Activated effector memory CD4-positive, alpha-beta T cell treated with anti-CD3 and anti-CD28 coated beads, Interleukin-2, amount 50 U/mL, for 16 hours (primary cell): ENCODE measurements at regions not wholly inside any gene's neighbourhood (a gene's known extent, or its start where the extent isn't known, plus 50 kb on each side); places are given as distances from the start of the nearest gene placed in this dataset.
"Not testable (repeated sequence)": the region's sequence is repeated elsewhere in the genome, so short reads cannot be mapped to it uniquely, and the experiment has no call there.

ENCODE experiments used
- DNase-seq: peaks from one replicate; pipeline ENCODE4 v3.0.0-alpha.2; 2020

DNA sequence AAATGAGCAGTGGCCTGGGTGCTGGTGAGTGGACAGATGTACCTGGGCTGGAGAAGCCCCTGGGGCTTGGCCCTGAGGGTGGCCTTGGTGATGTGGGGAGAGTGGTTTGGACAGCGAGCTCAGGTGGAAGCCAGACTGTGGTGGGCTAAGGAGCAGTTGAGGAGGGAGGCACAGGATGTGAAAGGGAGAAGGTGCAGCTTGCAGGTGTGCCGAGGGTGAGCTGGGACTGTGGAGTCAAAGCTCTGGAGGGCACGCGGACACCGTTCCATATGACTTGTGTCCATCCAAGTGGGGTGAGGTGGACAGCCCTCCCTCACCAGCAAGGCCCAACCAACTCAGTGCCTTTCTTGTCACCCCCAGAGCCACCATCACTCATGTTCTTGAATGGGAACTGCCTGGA, 170.8 kb upstream of the ZNF267 start:
- DNase-seq, result no peak

- DNase-seq, result no peak
Measured at GRCh38 chr16:31703526-31704128, 170.0 kb upstream of the ZNF267 start.

- DNase-seq, result no peak
Measured at GRCh38 chr16:31704138-31704537, 169.5 kb upstream of the ZNF267 start.

GRCh38 chr16:31705371-31705770, 168.2 kb upstream of the ZNF267 start:
- no peak for DNase-seq

- DNase-seq, result no peak
Measured at GRCh38 chr16:31706318-31706717, 167.3 kb upstream of the ZNF267 start.

DNA sequence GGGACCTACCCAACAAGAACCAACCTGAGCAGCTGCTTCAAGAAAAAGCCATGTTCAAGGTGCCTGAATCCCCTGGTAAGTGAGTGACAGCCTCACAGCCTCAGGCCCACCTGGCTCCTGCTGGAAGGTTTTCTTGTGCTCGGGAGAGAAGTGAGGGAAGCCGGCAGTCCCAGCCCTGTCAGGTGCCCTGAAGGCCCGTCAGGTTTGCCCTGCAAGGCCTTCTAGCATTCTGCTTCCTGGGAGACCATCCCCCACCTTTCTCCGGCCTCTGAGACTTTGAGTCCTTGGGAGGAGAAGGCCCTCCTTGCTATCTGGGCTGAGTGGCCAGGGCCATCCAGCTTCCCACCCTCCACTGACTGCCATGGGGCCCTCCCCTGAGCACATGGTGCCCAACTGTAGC, 166.7 kb upstream of the ZNF267 start:
- DNase-seq, result no peak

DNA sequence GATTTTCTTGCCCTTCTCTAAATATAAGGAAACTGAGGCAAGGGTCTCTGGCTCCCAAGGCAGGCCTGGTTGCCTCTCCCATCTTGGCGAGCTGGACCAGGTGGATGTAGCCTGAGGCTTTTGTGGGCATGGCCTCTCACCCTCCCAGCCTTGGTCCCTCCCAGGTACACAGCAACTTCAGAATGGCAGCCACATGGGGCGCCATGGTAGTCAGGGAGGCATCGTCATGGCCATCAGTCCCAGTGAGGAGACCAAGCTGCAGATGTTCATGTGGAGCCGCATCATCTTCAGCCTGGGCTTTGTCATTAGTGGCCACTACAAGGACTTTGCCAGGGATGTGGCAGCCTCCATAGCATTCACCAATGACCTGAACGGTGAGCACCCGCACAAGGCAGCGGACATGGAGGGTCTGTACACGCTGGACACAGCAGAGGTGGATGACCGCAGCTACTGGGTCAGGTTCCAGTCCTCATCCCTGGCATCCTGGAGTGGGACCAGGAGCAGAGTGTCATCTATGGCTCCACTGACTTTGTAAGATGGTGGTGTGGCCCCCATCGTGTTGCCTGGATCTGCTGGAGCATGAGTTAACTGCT, 165.8 kb upstream of the ZNF267 start:
- no peak for DNase-seq

DNA sequence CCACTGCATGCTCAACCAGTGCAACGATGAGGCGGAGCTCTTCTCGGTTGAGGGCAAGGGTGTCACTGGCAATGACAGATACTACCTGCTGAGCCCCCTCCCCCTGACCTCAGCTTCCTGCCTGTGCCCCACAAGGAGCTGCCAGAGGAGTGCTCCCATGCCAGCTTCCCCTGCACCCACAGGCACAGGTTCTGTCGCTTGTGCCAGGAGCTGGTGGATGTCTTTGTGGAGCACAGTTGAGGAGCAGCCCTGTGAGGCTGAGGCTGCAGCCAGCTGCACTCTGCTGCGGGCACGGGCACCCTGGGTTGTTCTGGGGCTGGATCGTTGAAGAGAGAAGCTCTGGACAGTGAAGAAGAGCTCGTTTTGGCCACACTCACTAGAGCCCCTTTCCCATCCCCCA, 165.3 kb upstream of the ZNF267 start:
- DNase-seq, result no peak

GRCh38 chr16:31709181-31709580, 164.4 kb upstream of the ZNF267 start:
- no peak for DNase-seq

- no peak for DNase-seq
Measured at GRCh38 chr16:31710134-31710533, 163.5 kb upstream of the ZNF267 start.

DNA sequence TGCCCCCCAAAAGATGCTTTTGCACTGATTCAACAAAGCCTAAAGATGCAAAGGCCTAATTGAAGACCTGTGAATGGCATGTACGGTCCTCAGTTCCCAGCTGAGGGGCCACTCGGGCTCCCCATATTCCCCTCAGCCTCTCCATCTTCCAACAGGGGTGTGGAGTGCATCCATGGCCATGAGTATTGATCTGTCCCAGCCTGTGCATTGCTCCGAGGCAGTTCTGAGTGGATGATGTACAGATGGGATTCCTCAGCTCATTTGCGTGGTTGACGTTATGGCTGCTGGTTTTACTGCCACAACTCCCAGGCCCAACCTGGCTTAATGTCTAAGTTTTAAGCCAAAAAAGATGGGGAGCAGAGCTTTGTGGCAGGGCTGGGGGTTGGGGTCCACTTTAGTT, 162.7 kb upstream of the ZNF267 start:
- no peak for DNase-seq

DNA sequence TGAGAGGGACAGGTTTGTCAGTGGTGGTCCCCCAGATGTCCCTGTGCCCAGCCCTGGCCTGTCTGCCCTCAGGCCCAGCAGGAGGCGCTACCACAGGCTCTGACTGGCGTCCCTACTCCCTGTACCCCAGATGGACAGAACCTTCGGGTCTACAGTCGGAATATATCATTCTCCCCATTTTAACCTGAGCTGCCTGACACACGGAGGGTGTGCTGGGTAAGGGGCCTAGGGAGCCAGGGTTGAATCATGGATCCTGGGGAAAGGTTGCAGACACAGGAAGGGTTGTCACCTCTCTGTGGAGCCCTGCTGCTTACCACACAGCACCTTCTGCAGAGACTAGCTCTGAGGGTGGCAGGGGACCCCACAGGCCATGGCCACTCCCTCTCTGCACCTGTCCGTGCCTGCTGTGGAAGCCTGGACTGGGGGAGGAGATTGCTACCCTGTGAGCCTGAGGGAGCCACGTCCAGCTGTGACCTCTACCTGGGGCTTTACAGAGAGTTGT, 162.2 kb upstream of the ZNF267 start:
- no peak for DNase-seq

DNA sequence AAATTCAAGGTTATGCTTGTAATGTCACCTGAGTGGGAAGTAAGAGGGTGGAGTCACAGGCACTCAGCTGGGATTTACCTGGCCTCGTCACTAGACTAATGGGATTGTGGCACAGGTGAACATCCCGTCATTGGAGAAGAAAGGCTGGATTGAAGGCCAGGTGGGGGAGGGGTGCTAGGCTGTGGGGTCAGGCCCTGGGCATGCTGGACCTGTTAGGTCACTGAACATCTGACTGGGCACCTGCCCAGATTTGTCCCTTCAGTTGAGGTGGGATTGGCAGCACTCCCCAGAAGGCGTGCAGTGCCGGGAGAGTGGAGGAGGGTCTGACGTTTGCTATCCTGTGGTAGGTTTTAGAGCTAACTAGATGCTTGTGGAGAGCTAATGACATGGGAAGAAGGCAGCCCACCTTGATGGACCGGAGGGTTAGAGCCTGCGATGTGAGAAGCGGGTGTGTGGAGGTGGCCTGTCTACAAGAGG, 161.5 kb upstream of the ZNF267 start:
- no peak for DNase-seq

DNA sequence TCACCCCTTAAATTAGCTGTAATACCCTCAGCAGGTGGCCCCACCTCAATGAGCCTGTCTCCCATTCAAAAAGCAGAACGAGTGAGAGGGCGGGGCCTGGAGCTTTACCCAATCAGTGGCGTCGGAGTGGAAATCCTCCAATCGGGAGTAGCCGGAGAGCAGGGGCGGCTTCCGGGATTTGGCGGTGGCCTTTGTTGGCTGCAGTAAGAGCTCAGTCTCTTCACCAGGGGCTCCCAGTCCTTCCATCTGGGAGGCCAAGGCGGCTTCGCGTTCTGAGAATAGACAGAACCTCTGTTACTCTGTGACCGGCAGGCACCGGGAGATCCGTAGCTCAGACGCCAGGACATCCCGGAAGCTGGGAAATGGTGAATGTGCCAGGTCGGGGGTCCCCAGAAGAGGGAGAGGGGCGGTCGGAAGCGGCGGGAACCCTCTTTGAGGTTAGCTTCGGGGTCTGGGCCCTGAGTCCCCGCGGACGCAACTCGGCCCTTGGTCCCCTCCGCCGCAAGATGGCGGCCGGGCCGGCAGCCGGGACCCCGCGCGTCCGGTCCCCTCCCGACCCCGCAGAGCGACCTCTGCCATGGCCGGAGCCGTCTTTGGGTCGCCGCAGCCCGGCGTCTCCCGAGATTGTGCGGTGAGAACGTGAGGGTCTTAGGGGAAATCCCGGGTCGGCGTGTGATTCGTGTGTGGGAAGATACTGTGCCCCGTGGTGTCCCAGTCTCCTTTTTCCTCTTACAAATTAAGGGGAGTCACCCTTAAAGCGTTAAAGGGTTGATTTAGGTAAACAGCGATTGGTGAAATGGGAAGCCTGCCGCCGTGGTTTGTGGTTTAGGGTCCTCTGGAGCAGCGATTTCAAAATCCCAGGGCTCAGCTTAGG, 160.3 kb upstream of the ZNF267 start:
- peak; percentile 96 for DNase-seq

GRCh38 chr16:31713945-31714902, 159.4 kb upstream of the ZNF267 start:
- peak; percentile 67 for DNase-seq

- DNase-seq, result no peak
Measured at GRCh38 chr16:31714903-31715504, 158.6 kb upstream of the ZNF267 start.

DNA sequence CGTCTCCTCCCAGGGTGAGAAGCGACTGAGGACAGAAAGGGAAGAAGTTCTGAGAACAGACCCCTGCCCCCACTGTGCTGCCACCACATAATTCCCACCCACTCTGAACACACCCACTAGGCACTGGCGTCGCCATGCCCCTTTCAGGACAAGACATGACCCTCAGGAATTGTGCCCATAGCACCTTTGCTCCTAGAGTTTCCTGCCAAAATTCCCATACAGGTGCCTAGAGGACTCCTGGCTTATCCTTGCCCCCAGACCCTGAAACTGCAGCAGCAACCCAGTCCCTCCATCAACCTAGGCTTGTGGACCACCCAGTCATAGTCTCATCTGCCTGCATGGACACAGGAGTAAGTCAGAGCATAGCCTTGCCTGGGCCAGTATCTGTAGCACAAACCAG, 157.7 kb upstream of the ZNF267 start:
- DNase-seq, result no peak

DNA sequence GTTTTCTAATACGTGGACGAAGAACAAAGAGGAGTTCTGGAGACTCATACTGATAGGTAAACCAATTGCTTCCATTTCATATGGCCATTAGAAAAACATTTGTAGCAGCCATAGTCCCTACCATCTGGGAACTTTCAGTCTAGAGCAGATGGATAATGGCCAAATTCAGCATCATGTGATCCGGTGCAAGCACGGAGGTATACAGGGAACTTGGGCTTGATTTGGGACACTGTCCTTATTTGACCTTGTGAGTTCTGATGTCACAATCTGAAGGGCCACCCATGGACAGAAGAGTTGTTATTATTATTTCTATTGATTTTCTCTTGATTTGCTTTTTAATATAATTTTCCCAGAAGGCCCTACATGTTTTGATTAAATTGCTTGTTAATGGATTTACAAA, 154.6 kb upstream of the ZNF267 start:
- no peak for DNase-seq

DNA sequence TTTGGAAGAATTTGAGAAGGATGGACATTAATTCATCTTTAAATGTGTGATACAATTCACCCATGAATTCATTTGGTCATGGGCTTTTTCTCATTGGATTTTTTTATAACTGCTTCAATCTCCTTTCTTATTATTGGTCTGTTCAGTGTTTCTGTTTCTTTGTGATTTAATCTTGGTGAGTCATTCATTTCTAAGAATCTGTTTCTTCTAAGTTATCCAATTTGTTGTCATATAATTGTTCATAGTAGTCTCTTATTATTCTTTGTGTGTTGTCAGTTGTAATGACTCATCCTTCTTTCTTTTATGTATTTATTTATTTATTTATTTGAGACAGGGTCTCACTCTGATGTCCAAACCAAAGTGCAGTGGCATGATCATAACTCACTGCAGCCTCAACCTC, 146.1 kb upstream of the ZNF267 start:
- DNase-seq, result no peak

- no peak for DNase-seq
Measured at GRCh38 chr16:31734265-31734664, 139.3 kb upstream of the ZNF267 start.

DNA sequence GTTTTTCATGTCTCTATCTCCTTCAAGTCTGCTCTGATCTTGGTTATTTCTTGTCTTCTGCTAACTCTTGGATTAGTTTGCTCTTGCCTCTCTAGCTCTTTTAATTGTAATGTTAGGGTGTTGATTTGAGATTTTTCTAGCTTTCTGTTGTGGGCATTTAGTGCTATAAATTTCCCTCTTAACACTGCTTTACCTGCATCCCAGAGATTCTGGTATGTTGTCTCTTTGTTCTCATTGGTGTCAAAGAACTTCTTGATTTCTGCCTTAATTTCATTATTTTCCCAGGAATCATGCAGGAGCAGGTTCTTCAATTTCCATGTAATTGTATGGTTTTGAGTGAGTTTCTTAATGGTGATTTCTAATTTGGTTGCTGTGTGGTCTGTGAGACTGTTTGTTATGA, 128.5 kb upstream of the ZNF267 start:
- DNase-seq, result not testable (repeated sequence)

GRCh38 chr16:31745900-31746299, 127.7 kb upstream of the ZNF267 start:
- no peak for DNase-seq
